GM12878 (cell line): ENCODE measurements at regions not wholly inside any gene's neighbourhood (a gene's known extent, or its start where the extent isn't known, plus 50 kb on each side); places are given as distances from the start of the nearest gene placed in this dataset.

Experiments
- ATAC-seq: fragments of 200-7000 bp; cut with Tn5 transposase; 3 replicates; pipeline ENCODE4 v1.9.1; 2020; ENCODE audit warnings: mild to moderate bottlenecking, moderate library complexity
- BruUV-seq: library from RNA; stranded (reverse); fragments of 400-500 nt; replicated peaks from 2 replicates; lab custom pipeline; 2021; lab: Mats Ljungman, UMichigan
- CTCF ChIA-PET: fragments of 300-600 bp; sonication (Branson Sonifier 250); formaldehyde crosslinking; extraction: SDS; loops from one replicate; lab custom pipeline; 2021; ENCODE audit warnings: inconsistent platforms; lab: Yijun Ruan, JAX
- POLR2A ChIA-PET: fragments of 350-600 bp; formaldehyde crosslinking; extraction: SDS; loops from one replicate; lab custom pipeline; 2021; ENCODE audit warnings: inconsistent platforms; lab: Charles Lee
- RAD21 ChIA-PET: fragments of 300-600 bp; sonication (Branson Sonifier 250); formaldehyde crosslinking; loops from one replicate; lab custom pipeline; 2023; ENCODE audit warnings: antibody characterized with exemption; ENCODE audit not compliant: unreplicated experiment; lab: Charles Lee
- SMC1A ChIA-PET: fragments of 300-600 bp; sonication (Branson Sonifier 250); formaldehyde crosslinking; loops from one replicate; lab custom pipeline; 2023; ENCODE audit not compliant: unreplicated experiment, uncharacterized antibody; lab: Charles Lee
- DNase-seq: peaks from one replicate; pipeline ENCODE4 v3.0.0-alpha.2; 2011; ENCODE audit warnings: low read depth, low spot score
- FAIRE-seq: peaks from 3 replicates; lab custom pipeline; 2011; peaks lifted over from hg19 to GRCh38; lab: Jason Lieb, UNC
- H2AFZ ChIP-seq: 2 replicates; pipeline ENCODE4 v1.6.0; 2011; ENCODE audit warnings: low read depth, low read length, control low read depth; ENCODE audit not compliant: control insufficient read depth
- H3K27ac ChIP-seq: 2 replicates; pipeline ENCODE4 v1.5.1; 2011; ENCODE audit warnings: control low read depth; ENCODE audit not compliant: control insufficient read depth, insufficient read depth
- H3K27me3 ChIP-seq, 2 experiments: replicated peaks in 1 of 2; 2 replicates each; pipeline versions ENCODE4 v1.6.0 to v1.6.1; 2011; ENCODE audit warnings: low read length in 1 of 2; ENCODE audit not compliant: control insufficient read depth in 2 of 2, insufficient read depth in 2 of 2
- H3K36me3 ChIP-seq, 2 experiments: 2 replicates each; pipeline ENCODE4 v1.5.1; 2011; ENCODE audit warnings: low read length in 1 of 2; ENCODE audit not compliant: control insufficient read depth in 2 of 2, insufficient read depth in 2 of 2
- H3K4me1 ChIP-seq: 2 replicates; pipeline ENCODE4 v1.6.1; 2011; ENCODE audit warnings: mild to moderate bottlenecking, low read length, moderate library complexity, mixed read lengths; ENCODE audit not compliant: control insufficient read depth, insufficient read depth
- H3K4me2 ChIP-seq: 2 replicates; pipeline ENCODE4 v1.6.0; 2011; ENCODE audit warnings: control low read depth; ENCODE audit not compliant: control insufficient read depth, insufficient read depth
- H3K4me3 ChIP-seq: fragments of 200-600 bp; sonication (generic); 2 replicates; pipeline ENCODE4 v1.5.1; 2016
- H3K79me2 ChIP-seq: 2 replicates; pipeline ENCODE4 v1.6.0; 2011; ENCODE audit warnings: low read length; ENCODE audit not compliant: control insufficient read depth, insufficient read depth
- H3K9ac ChIP-seq: 2 replicates; pipeline ENCODE4 v1.8.0; 2011; ENCODE audit warnings: low read length, control low read depth, mixed read lengths; ENCODE audit not compliant: control insufficient read depth, insufficient read depth
- H3K9me3 ChIP-seq: replicated peaks from 3 replicates; pipeline ENCODE4 v1.5.1; 2011; ENCODE audit warnings: mild to moderate bottlenecking, low read length; ENCODE audit not compliant: control insufficient read depth, insufficient read depth
- H4K20me1 ChIP-seq: 2 replicates; pipeline ENCODE4 v1.6.0; 2011; ENCODE audit not compliant: control insufficient read depth, insufficient read depth
- BACH1 ChIP-seq: fragments of 450-650 bp; IDR thresholded peaks from 2 replicates; pipeline ENCODE4 v1.6.1; 2017; ENCODE audit warnings: mild to moderate bottlenecking, borderline replicate concordance
- BMI1 ChIP-seq: fragments of 450-650 bp; IDR thresholded peaks from 2 replicates; pipeline ENCODE4 v1.6.1; 2016; ENCODE audit warnings: mild to moderate bottlenecking, moderate library complexity, borderline replicate concordance
- E2F8 ChIP-seq: fragments of 450-650 bp; IDR thresholded peaks from 2 replicates; pipeline ENCODE4 v1.6.1; 2018; ENCODE audit warnings: mild to moderate bottlenecking, low read depth, moderate library complexity; ENCODE audit not compliant: partially characterized antibody
- JUNB ChIP-seq: IDR thresholded peaks from 2 replicates; pipeline ENCODE4 v1.6.1; 2016; ENCODE audit warnings: antibody characterized with exemption, mild to moderate bottlenecking
- PML ChIP-seq: IDR thresholded peaks from 2 replicates; pipeline ENCODE4 v1.6.1; 2012; ENCODE audit warnings: low read length, inconsistent platforms
- REST ChIP-seq: IDR thresholded peaks from 2 replicates; pipeline ENCODE4 v1.6.1; 2012; ENCODE audit warnings: mild to moderate bottlenecking, low read depth, low read length
- SKIL ChIP-seq: fragments of 450-650 bp; IDR thresholded peaks from 2 replicates; pipeline ENCODE4 v1.6.1; 2017; ENCODE audit warnings: mild to moderate bottlenecking, low read depth, inconsistent platforms; ENCODE audit not compliant: poor library complexity, severe bottlenecking
- SUZ12 ChIP-seq: fragments of 200-600 bp; sonication (generic); IDR thresholded peaks from one replicate; pipeline ENCODE4 v1.6.1; 2018; ENCODE audit warnings: antibody characterized with exemption, mild to moderate bottlenecking; ENCODE audit not compliant: unreplicated experiment
- TAF1 ChIP-seq: IDR thresholded peaks from 2 replicates; pipeline ENCODE4 v1.6.1; 2011; ENCODE audit warnings: mild to moderate bottlenecking, low read depth, low read length, borderline replicate concordance
- TCF12 ChIP-seq: IDR thresholded peaks from 2 replicates; pipeline ENCODE4 v1.6.1; 2011; ENCODE audit warnings: low read depth, mild to moderate bottlenecking, low read length
- YBX1 ChIP-seq: fragments of 450-650 bp; IDR thresholded peaks from 2 replicates; pipeline ENCODE4 v1.6.1; 2016; ENCODE audit warnings: antibody characterized with exemption
- ZBTB33 ChIP-seq: fragments of 450-650 bp; IDR thresholded peaks from 2 replicates; pipeline ENCODE4 v1.6.1; 2017; ENCODE audit warnings: mild to moderate bottlenecking
- ZNF217 ChIP-seq: fragments of 450-650 bp; IDR thresholded peaks from 2 replicates; pipeline ENCODE4 v1.6.1; 2017; ENCODE audit warnings: antibody characterized with exemption, mild to moderate bottlenecking
- WGBS: methylation state at CpG from one replicate; pipeline ENCODE4 v1.1.6; 2016; ENCODE audit warnings: low lambda C conversion rate; ENCODE audit not compliant: insufficient replicate concordance, insufficient coverage; ENCODE audit errors: missing lambda C conversion rate; 5-methylcytosine and 5-hydroxymethylcytosine counted together
- in situ Hi-C: fragments of 300-500 bp; cut with MboI; formaldehyde crosslinking; loops from 9 replicates; pipeline ENCODE4 v1.14.3; 2018; ENCODE audit warnings: mixed read lengths
- intact Hi-C: fragments of 100-400 bp; cut with micrococcal nuclease; formaldehyde crosslinking; loops from one replicate; pipeline ENCODE4 v1.14.2; 2022; ENCODE audit not compliant: unreplicated experiment

- TF ChIP-seq E2F8 (no peak), SUZ12 (no peak)
- TF ChIP-seq, all 136 proteins: peak for 0
These were observed 55.8 kb upstream of the CLEC14A start (continued) for GRCh38 chr14:38311655-38312054.

- Histone ChIP-seq H3K9ac (no peak overlapping the region), H3K36me3 (no peaks in the 10 kb centered on the region), H3K27ac (no peak overlapping the region), H3K4me1 (no peaks in the 10 kb centered on the region), H2AFZ (no peak overlapping the region), H3K4me3 (no peak overlapping the region), H3K79me2 (no peaks in the 10 kb centered on the region), H3K9me3 (no peaks in the 10 kb centered on the region), H3K27me3 (no peaks in the 10 kb centered on the region), H3K4me2 (no peak overlapping the region), H4K20me1 (no peaks in the 10 kb centered on the region)
- intact Hi-C loops (no loop called here), in situ Hi-C loops (no loop called here)
- CTCF ChIA-PET = no interaction called here
- RAD21 ChIA-PET = no interaction called here
- DNase-seq = no peak
- 2% methylated on average over 3 of the region's 3 CpGs for WGBS
- BruUV-seq = no TSS peak
- FAIRE-seq = no peak
- POLR2A ChIA-PET = no interaction called here
- SMC1A ChIA-PET = no interaction called here
- no peak for ATAC-seq
- TF ChIP-seq PML (no peak), ZBTB33 (no peak), REST (no peak), BMI1 (no peak), SKIL (no peak), YBX1 (no peak), ZNF217 (no peak), TCF12 (no peak), BACH1 (no peak), TAF1 (no peak), JUNB (no peak)
These were observed 54.6 kb upstream of the CLEC14A start for GRCh38 chr14:38310420-38310995.
